ENCODE measurements at regions not wholly inside any gene's neighbourhood (a gene's known extent, or its start where the extent isn't known, plus 50 kb on each side); places are given as distances from the start of the nearest gene placed in this dataset.
"Not testable (repeated sequence)": the region's sequence is repeated elsewhere in the genome, so short reads cannot be mapped to it uniquely, and the experiment has no call there.

DNA sequence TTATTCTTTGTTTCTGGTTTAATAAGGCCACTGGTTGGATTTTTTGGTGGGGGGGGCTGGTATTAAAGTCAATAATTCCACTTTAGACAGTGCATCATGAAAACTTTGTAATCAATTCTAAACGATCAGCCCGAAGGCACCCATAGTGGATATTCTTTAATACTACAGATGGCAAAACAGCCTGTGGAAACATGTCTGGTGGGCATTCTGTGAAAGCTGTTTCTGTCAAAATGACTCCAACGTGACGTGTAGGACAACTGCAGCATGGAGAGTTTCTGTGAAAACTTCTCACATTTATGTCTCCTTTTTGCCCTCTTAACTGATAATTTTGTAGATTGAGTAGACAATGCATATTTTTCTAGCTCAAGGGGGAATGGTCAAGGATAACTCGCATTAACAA is 185.8 kb upstream of the FLRT2 start:
- H3K4me1 Mint-ChIP-seq (ENCODE audit: low read depth), result no peaks in the 10 kb centered on the region
- H3K4me3 Mint-ChIP-seq, result no peak overlapping the region
- H3K9me3 Mint-ChIP-seq, result peaks cover 4% of the 10 kb centered on the region
- no peaks in the 10 kb centered on the region for H3K27me3 Mint-ChIP-seq (ENCODE audit: low read depth)
- H3K27ac Mint-ChIP-seq, result no peak overlapping the region
- H3K36me3 Mint-ChIP-seq (ENCODE audit: low read depth), result no peaks in the 10 kb centered on the region

DNA sequence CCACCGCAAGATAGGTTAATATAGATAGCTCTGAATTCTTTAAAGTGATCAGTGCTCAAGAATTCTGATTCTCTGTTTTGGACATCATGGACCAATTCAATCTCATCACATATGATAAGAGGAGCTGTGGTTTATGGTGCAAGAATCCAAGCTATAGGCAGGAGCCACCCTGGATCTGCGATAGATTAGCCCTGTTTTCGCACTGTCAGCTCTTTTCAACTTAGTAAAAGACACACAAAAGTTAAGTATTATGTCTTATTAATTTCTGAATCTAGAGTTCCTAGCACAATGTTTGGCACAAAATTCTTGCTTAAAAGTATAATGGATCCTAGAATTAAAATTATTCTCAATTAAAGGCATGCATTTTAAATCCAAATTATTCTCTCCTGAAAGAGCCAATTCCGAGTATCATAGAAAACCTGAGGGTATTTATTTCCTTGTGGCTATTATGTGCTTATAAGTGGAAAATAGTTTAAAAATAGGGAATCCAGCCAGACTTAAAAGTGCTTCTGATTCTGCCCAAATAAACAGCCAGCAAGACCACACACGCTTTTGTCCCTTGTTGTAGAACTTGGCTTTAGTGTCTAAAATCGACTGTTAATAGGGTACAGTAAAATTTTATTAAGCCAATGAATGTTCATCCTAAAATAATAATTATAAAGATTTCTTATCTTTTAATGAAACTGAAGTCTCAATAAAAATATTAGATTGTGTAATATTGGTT is 184.9 kb upstream of the FLRT2 start:
- Mint-ChIP-seq H3K4me1 (ENCODE audit: low read depth) (no peaks in the 10 kb centered on the region), H3K4me3 (no peak overlapping the region), H3K9me3 (peaks cover 4% of the 10 kb centered on the region), H3K27me3 (ENCODE audit: low read depth) (no peaks in the 10 kb centered on the region), H3K27ac (no peak overlapping the region), H3K36me3 (ENCODE audit: low read depth) (no peaks in the 10 kb centered on the region)

DNA sequence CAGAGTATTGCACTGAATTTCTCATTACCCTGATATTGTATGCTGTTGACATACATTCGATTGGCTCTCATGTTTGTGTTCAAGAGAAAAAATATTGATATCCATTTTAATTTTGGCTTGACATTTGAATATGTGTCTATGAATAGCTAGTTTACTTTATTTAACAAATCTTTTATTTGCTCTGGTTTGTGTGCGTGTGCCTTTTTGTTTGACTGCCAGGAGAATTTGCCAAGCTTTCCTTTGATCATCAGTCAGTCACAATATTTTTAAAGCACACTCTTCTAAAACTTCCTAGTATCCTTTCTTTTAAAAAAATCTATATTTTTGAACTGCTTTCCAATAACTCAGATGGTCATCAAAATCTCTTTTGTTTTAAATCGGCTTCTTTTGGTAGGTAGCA is 179.3 kb upstream of the FLRT2 start:
- H3K27ac Mint-ChIP-seq, result no peak overlapping the region

DNA sequence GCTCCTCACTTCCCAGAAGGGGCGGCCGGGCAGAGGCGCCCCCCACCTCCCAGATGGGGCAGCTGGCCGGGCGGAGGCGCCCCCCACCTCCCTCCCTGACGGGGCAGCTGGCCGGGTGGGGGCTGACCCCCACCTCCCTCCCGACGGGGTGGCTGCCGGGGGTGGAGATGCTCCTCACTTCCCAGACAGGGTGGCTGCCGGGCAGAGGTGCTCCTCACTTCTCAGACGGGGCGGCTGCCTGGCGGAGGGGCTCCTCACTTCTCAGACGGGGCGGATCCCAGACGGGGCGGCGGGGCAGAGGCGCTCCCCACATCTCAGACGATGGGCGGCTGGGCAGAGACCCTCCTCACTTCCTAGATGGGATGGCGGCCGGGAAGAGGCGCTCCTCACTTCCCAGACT is 177.4 kb upstream of the FLRT2 start:
- not testable (repeated sequence) for H3K27ac Mint-ChIP-seq; H3K4me1 Mint-ChIP-seq (ENCODE audit: low read depth); H3K27me3 Mint-ChIP-seq (ENCODE audit: low read depth); H3K4me3 Mint-ChIP-seq; H3K36me3 Mint-ChIP-seq (ENCODE audit: low read depth)
- peaks cover 14% of the 10 kb centered on the region for H3K9me3 Mint-ChIP-seq

More for the DNA sequence above, 179.3 kb upstream of the FLRT2 start:
- Mint-ChIP-seq H3K27me3 (ENCODE audit: low read depth) (no peaks in the 10 kb centered on the region), H3K9me3 (peaks cover 18% of the 10 kb centered on the region), H3K4me1 (ENCODE audit: low read depth) (no peaks in the 10 kb centered on the region), H3K4me3 (no peak overlapping the region), H3K36me3 (ENCODE audit: low read depth) (no peaks in the 10 kb centered on the region)

DNA sequence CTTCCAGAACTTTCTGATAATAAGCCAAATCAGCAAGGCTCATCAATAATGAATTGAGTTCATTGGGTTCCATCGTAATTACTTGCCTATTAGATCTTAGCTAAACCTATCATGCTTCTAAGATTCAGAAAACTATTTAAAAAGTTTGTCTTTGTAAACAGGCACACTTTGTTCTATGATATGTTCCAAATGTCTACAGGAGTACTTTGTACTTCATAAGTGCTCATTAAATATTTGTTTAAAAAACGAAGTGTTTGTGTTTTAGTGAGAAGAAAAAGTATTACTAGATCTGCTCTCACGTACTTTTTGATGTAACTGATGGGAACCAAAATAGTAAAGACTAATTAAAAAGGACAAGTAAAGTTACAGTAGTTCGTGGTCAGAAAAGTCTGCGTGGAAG is 172.8 kb upstream of the FLRT2 start:
- no peaks in the 10 kb centered on the region for H3K36me3 Mint-ChIP-seq (ENCODE audit: low read depth)
- peaks cover 16% of the 10 kb centered on the region for H3K9me3 Mint-ChIP-seq
- H3K27ac Mint-ChIP-seq, result no peak overlapping the region
- no peaks in the 10 kb centered on the region for H3K27me3 Mint-ChIP-seq (ENCODE audit: low read depth)
- no peak overlapping the region for H3K4me3 Mint-ChIP-seq
- no peaks in the 10 kb centered on the region for H3K4me1 Mint-ChIP-seq (ENCODE audit: low read depth)

DNA sequence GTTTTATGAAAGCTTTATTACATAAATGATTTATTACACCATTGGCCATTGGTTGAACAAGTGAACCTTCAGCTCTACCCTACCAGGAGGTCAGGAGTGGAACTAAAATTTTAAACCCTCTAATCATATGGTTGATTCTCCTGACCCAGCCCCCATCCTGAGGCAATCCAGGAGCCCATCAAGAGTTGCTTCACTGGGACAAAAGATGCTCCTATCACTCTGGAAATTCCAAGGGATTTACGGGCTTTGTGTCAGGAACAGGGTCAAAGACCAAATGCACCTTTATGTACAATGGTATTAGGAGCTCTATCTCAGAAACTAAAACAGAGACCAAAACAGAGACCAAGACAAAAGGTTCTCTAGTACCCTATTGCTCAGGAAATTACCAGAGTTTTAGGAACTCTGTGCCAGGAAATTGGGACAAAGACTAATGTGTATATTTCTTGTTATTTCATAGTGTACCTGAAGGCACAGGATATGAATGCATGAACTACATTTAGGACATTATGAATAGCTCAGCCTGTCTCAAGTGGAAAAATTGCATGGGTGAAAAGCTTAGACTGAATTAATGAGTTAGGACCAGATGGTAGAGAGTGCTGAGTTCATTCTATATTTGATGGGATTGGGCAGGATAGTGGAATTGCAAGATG is 171.7 kb upstream of the FLRT2 start:
- no peaks in the 10 kb centered on the region for H3K36me3 Mint-ChIP-seq (ENCODE audit: low read depth)
- H3K9me3 Mint-ChIP-seq, result peaks cover 16% of the 10 kb centered on the region
- H3K27me3 Mint-ChIP-seq (ENCODE audit: low read depth), result no peaks in the 10 kb centered on the region
- H3K4me3 Mint-ChIP-seq, result no peak overlapping the region
- no peak overlapping the region for H3K27ac Mint-ChIP-seq
- no peaks in the 10 kb centered on the region for H3K4me1 Mint-ChIP-seq (ENCODE audit: low read depth)

DNA sequence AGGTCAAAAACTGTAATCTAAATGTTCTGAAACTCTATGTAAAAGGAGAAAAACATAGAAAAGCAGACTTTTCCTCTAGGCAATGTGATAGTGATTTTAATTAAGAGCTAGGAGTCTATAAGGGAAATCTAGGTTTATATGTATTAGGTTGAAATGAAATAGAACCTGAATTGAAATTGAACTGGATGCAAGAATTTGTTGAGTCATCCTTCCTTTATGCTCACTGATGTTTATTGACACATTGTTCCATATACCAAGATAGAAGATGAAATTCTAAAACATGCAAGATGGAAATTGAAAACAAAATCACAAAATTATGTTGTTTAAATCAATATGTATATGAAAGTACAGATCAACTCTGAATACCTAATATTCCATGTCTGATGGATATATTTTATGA is 170.4 kb upstream of the FLRT2 start:
- Mint-ChIP-seq H3K27ac (no peak overlapping the region), H3K4me1 (ENCODE audit: low read depth) (no peaks in the 10 kb centered on the region), H3K27me3 (ENCODE audit: low read depth) (no peaks in the 10 kb centered on the region), H3K4me3 (no peak overlapping the region), H3K36me3 (ENCODE audit: low read depth) (no peaks in the 10 kb centered on the region), H3K9me3 (peaks cover 7% of the 10 kb centered on the region)

DNA sequence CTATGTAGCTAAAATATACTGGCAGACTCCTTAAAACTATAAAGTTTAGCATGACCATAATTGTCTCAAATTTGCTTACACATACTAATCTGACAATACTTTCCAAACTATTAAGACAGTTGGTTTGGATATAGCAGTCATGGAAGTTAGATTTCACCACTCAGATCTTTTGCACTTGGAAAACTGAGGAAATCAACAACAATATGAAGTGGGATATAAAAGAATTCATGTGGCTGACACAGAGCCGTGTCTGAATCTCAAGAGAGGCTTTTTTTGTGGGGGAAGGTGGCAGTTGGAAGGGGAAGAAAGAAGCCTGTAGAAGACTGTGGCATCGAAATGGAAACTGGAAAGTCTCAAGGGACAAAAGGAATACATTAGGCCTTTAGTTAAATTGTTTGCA is 166.6 kb upstream of the FLRT2 start:
- Mint-ChIP-seq H3K27ac (no peak overlapping the region), H3K27me3 (ENCODE audit: low read depth) (no peaks in the 10 kb centered on the region), H3K36me3 (ENCODE audit: low read depth) (no peaks in the 10 kb centered on the region), H3K4me3 (no peak overlapping the region), H3K4me1 (ENCODE audit: low read depth) (no peaks in the 10 kb centered on the region), H3K9me3 (peaks cover 6% of the 10 kb centered on the region)

DNA sequence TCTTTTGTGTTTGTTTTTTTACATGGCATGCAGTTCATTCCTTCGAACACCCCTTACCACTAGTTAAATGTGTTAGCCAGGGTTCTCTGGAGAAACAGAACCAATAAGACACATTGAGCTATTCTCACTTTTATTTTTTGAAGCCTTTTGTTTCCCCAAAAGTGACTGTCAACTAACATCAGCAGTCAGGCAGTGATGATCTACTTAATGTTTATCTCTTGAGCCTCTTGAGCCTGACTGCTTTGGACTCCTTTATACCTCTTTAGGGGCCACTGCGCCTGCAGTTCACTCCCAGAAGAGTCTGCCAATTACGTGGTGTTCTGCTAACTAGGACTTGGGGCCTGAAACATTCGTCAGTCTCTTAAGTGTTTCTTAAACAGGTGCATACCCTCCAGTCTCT is 163.7 kb upstream of the FLRT2 start:
- H3K4me3 Mint-ChIP-seq, result no peak overlapping the region
- H3K27me3 Mint-ChIP-seq (ENCODE audit: low read depth), result no peaks in the 10 kb centered on the region
- H3K9me3 Mint-ChIP-seq, result peaks cover 8% of the 10 kb centered on the region
- H3K36me3 Mint-ChIP-seq (ENCODE audit: low read depth), result no peaks in the 10 kb centered on the region
- H3K27ac Mint-ChIP-seq, result no peak overlapping the region
- H3K4me1 Mint-ChIP-seq (ENCODE audit: low read depth), result no peaks in the 10 kb centered on the region

DNA sequence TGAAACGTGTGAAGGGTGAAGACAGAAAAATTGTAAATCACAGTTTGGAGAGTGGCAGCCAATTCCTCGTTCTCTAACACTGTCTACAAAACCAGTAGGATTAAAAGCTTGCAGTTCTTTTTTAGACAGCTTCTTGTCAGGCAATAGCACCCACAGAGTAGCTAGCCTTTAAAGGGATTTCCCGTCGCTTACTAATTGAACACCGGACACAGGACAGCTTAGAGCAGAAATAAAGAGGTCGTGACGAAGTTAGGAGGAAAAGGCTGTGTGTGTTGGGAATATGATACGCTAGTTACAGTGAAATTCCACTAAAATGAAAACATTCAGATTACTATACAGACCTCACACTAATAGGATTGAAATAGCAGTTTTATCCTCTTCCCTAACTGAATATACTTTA is 149.1 kb upstream of the FLRT2 start:
- H3K36me3 Mint-ChIP-seq (ENCODE audit: low read depth), result no peaks in the 10 kb centered on the region
- H3K9me3 Mint-ChIP-seq, result peaks cover 4% of the 10 kb centered on the region
- H3K27me3 Mint-ChIP-seq (ENCODE audit: low read depth), result no peaks in the 10 kb centered on the region
- no peak overlapping the region for H3K4me3 Mint-ChIP-seq
- H3K4me1 Mint-ChIP-seq (ENCODE audit: low read depth), result no peaks in the 10 kb centered on the region
- H3K27ac Mint-ChIP-seq, result no peak overlapping the region

DNA sequence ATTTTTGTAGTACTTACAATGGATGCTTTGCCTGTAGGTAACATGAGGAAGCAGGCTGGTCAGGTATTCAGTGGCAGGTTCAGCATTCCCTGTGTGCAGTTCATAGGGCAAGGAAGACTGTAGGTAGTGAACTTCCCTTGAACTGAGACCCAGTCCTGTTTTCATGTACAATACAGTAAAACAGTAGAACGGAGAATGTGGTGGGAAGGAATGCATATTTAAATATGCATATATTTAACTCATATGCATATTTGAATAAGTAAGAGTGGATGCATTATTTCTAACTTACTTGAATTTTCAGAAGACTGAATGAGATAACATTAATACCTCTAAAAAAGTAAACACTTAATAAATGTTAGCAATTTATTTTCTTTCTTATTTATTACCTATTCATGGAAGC is 147.6 kb upstream of the FLRT2 start:
- Mint-ChIP-seq H3K36me3 (ENCODE audit: low read depth) (no peaks in the 10 kb centered on the region), H3K9me3 (peaks cover 4% of the 10 kb centered on the region), H3K27ac (no peak overlapping the region), H3K27me3 (ENCODE audit: low read depth) (no peaks in the 10 kb centered on the region), H3K4me1 (ENCODE audit: low read depth) (no peaks in the 10 kb centered on the region), H3K4me3 (no peak overlapping the region)

DNA sequence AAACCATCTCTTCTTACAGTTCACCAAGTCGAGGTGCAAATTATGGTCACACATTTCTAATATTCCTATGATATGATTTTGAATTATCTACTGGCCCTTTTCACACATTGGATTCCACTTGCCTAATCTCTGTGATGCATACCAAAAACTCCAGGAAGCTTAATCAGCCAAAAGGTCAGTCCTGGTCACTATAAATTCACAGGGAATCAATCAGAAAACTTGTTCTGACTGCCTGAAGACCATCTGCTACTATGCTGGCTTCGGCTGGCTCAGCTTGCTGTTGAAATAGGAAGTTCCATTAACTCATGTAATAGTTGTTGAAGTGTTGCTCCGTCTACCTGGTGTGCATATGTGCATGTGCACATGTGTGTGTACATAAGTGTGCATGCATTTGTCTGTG is 142.8 kb upstream of the FLRT2 start:
- H3K4me1 Mint-ChIP-seq (ENCODE audit: low read depth), result no peaks in the 10 kb centered on the region
- no peak overlapping the region for H3K4me3 Mint-ChIP-seq
- no peaks in the 10 kb centered on the region for H3K36me3 Mint-ChIP-seq (ENCODE audit: low read depth)
- no peak overlapping the region for H3K27ac Mint-ChIP-seq
- no peaks in the 10 kb centered on the region for H3K9me3 Mint-ChIP-seq
- no peaks in the 10 kb centered on the region for H3K27me3 Mint-ChIP-seq (ENCODE audit: low read depth)

DNA sequence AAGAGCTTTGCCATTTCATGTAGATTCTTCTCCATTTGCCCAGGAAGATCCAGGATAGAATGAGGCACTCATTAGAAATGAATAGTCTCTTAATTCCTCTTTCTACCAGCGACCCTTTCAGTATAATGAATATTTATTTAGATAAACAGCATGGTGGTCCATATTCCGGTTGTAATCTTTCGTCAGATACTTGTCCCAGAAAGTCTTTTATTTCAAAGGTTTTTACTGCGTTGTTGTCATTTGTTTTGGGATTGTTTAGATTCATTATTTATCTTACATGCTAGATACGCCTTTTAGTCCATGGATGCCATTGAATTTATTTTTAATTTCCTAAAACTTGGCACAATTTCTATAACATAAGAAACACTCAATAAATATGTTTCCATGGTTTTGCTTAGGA is 139.7 kb upstream of the FLRT2 start:
- no peak overlapping the region for H3K27ac Mint-ChIP-seq
- H3K36me3 Mint-ChIP-seq (ENCODE audit: low read depth), result no peaks in the 10 kb centered on the region
- no peaks in the 10 kb centered on the region for H3K4me1 Mint-ChIP-seq (ENCODE audit: low read depth)
- H3K9me3 Mint-ChIP-seq, result no peaks in the 10 kb centered on the region
- no peak overlapping the region for H3K4me3 Mint-ChIP-seq
- H3K27me3 Mint-ChIP-seq (ENCODE audit: low read depth), result no peaks in the 10 kb centered on the region

DNA sequence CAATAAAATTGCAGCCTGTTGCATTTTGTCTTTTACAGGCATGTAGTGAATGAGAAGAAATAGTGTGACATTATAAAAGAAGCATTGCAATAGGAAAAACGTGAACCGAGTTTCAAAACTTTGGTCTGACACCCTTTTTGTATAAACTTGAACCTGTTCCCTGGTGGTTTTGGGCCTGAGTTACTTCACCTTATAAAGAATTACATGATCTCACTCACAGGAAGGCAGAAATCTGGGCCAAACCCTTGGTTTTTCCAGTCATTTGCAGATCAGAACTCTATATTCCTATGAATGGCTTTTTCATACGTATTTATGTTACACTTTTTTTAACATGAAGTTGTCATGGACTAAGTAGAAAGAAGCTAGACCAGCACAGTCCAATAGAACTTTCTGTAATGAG is 138.5 kb upstream of the FLRT2 start:
- Mint-ChIP-seq H3K4me3 (no peak overlapping the region), H3K27me3 (ENCODE audit: low read depth) (no peaks in the 10 kb centered on the region), H3K36me3 (ENCODE audit: low read depth) (no peaks in the 10 kb centered on the region), H3K9me3 (no peaks in the 10 kb centered on the region), H3K27ac (no peak overlapping the region), H3K4me1 (ENCODE audit: low read depth) (no peaks in the 10 kb centered on the region)

DNA sequence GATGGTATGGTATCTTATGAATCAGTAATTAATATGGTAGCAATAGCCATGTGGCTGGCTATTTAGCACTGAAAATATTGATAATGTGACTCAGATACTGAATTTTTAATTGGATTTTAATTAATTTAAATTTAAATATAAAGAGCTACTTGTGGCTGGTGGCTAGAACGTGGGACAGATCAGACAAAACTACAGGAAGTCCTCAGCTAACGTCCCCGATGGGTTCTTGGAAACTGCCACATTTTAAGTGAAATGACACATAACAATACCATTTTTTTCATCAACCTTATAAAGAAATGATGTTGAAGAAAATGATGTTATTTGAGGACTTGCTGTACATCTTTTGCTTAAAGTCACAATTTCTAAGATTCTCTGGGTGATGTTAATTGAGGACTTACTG is 138.1 kb upstream of the FLRT2 start:
- no peaks in the 10 kb centered on the region for H3K4me1 Mint-ChIP-seq (ENCODE audit: low read depth)
- no peaks in the 10 kb centered on the region for H3K36me3 Mint-ChIP-seq (ENCODE audit: low read depth)
- no peak overlapping the region for H3K27ac Mint-ChIP-seq
- no peak overlapping the region for H3K4me3 Mint-ChIP-seq
- no peaks in the 10 kb centered on the region for H3K27me3 Mint-ChIP-seq (ENCODE audit: low read depth)
- H3K9me3 Mint-ChIP-seq, result no peaks in the 10 kb centered on the region
